Suppressor macrophage treated with lipopolysaccharide for 4 hours (primary cell): ENCODE measurements at regions not wholly inside any gene's neighbourhood (a gene's known extent, or its start where the extent isn't known, plus 50 kb on each side); places are given as distances from the start of the nearest gene placed in this dataset.
A peak's percentile ranks its signal among the peaks of the same experiment; 100 is the strongest.
"Not testable (repeated sequence)": the region's sequence is repeated elsewhere in the genome, so short reads cannot be mapped to it uniquely, and the experiment has no call there.

Source experiments
- DNase-seq: peaks from one replicate; pipeline ENCODE4 v3.0.0-alpha.2; 2020

DNA sequence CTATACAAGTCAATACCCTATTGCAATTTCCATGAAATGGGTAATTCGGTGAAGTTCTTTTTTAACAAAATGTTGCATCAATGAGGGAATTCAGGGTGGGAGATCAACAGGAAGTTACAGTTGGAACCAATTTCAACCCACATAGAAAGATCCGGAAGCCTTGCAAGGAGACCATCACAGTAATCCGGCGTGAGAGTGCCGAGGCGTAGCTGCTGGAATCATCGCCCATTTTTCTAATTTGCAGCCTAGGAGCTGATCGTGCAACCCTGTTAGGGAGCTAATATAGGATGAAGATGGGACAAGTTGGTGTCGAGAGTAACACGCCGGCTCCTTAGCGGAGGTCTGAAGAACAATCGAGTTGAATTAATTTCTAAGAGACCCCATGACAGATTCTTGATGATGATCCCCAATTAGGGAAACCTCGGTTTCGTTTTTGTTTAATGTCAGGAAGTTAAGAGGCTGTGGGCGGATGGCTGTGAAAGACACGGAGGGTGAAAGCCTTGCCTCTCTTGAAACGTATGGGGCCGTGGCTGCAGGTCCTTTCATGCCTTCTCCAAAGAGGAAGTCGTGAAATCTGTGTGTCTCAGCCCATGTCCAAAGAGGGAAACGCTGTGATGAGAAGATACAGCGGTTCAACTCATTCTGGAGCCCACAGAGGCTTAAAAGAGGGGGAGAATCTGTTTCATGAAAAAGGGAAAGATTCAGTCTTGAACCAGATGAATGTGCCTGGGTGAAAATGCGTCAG lies 51.2 kb upstream of the CARD11 start:
- peak; percentile 85 for DNase-seq

DNA sequence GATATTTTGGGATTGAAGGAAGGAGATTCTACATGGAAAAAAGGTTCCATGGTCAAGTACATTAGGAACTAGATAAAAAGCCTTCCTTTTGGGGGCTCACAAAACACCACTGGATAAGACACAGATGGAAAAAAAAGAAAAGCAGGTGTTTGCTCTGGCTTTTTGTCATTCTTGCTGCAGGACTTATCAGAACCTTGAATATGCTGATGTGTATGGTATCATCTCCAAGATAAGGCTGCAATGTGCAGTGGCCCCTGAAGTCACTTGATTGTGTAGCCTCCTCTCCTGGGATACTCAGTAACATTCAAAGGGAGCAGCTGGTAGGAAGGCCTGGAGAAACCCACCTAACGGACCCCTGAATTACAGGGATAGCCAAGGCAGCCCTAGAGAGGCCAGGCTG lies 54.1 kb upstream of the CARD11 start:
- DNase-seq: no peak

DNA sequence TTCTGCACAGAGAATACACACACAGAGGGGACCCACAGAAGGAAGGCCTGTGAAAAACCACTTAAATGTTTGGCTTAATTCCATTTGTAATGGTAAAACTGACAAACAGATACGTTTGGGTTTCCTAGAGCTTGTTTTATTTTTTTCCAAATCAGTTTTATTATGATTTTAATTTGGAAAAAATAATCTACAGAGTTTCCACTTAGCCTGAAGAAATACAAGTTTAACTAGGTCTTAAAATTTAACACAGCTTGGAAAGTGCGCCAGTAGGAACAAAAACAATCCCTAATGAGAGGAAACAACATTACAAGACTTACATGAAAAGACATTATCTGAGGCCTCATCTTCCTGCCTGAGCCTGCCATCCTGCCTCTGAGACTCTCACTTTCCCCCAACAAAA lies 58.5 kb upstream of the CARD11 start:
- DNase-seq: no peak

DNA sequence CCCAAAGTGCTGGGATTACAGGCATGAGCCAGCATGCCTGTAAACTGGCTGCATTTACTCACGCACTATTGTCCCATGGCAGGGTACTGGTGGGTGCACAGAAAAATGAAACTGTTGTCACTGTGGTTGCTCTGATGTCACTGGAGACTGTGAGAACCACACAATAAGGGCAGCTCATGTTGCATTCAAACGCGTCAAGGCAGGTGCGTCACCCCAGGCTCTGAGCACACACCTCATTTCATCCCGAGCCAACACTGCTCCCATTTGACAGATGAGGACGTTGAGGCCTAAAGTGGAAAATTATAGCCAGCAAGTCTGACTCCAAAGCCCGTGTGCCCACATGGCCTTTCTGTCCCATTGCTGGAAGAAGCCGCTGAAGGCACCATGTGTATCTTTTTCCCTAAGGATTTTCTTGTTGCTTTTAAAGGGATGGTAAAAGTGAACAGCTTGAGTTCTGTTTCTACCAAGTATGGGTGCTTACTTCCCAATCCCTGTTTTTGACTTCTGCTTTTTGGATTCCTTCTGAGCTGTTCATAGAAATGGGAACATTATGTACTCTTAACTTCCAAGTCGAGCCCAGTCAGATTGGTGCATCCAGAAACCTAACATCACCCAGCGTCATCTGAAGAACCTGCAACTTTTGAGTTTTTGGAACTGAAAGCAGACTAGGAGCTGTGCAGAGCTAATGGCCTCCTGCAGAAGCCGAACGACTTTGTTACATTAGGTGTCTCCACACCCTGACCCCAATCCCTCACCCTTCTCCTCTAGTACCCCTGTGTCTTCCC lies 60.1 kb upstream of the CARD11 start:
- peak; percentile 66 for DNase-seq

DNA sequence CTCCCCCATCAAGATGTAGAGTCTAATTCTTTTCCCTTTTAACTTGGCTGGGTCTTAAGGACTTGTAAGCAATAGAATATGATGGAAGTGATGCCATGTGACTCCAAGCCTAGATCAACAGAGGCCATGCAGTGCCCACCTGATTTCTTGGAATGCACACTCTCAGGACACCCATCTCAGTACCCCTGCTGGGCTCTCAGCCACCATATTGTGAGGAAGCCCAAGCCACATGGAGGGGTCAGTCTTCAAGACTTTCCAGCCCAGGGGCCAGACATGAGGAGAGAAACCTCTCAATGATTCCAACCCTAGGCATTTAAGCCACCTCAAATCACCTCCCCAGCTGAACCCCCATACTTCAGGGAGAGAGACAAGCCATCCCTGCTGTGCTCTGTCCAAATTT lies 62.2 kb upstream of the CARD11 start:
- no peak for DNase-seq

DNA sequence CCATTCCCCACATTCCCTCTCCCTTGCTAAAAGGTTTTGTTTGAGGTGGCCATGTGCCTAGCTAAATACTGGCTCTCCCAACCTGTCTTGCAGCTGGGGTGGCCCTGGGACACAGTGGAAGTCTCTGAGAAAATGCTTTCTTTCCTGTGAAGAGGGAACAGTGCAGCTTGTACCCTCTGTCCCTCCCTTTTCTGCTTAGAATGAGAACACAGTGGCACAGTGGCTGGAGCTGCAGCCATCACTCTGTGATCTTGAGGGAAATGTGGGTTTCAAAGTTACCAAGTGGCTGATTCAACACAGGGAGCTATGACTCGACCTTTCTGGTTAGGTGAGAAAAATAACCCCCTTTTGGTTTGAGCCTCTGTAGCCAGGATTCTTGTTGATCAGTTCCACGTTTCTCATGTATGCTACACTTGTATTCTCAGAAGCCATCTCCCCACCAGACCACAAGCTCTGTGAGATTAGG lies 62.7 kb upstream of the CARD11 start:
- DNase-seq: no peak

DNA sequence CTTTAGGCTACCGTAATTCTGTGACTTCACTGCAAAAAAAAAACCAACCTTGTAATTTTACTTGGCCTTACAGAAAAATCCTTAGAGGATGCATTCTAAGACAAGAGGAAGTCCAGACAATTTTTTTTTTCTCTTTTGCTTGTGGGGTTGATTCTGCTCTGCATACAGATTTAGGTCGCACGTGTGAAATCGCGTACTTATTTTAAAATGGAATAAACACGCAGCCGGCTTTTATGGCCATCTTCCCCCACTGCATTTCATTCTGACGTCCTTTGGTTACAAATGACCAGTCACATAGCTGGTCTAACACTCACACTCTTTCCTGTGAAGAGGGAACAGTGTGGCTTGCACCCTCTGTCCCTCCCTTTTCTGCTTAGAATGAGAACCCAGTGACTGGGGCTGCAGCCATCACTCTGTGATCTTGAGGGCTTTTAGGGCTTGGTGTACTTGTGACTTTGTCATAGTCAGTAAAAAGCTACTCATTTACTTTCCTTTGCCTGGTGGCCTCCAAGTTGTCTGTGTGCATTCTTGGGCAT lies 63.6 kb upstream of the CARD11 start:
- no peak for DNase-seq

DNA sequence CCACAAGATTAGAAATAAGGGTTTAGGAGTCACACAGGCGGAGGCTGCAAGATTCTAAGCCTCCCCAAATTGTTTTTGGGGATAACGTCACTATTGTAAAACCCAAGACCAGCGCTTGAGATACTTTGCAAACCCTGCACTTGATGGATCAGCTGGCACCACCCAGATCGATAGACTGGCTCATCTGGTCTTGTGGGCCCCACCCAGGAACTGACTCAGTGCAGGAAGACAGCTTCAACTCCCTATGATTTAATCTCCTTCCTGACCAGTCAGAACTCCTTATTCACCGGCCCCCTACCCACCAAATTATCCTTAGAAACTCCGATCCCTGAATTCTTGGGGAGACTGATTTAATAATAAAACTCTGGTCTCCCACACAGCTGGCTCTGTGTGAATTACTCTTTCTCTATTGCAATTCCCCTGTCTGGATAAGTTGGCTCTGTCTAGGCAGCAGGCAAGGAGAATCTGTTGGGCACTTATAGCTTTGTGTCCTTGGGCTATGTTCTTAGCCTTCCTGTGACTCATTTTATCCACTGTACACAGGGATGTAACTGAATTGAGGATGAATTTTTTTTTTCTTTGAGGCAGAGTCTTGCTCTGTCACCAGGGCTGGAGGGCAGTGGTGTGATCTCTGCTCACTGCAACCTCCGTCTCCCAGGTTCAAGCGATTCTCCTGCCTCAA lies 64.4 kb upstream of the CARD11 start:
- no peak for DNase-seq

DNA sequence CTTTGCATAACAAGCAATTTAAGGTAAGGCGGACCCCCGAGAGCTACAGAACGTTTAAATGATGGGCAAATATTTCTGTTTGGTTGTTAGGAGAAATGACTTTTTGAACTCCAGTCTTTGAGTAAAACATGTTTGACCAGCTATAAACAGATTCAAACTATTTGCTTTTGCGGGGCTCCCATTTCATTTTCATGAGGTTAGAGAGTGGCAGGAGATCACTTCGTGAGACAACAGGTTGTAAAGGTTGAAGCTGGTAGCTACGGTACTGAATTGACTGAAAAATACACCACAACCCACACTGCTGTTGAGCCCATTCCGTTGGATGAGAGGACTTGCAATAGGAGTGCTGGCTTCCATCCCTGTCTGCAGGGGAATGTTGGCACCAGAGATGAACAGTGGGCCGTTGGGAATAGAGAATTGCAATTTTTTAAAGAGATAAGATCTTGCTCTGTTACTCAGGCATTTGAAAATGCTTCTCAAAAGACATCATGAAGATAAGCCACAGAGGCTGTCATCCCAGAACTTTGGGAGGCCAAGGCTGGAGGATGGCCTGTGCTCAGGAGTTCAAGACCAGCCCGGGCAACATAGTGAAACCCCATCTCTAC lies 65.7 kb upstream of the CARD11 start:
- no peak for DNase-seq

DNA sequence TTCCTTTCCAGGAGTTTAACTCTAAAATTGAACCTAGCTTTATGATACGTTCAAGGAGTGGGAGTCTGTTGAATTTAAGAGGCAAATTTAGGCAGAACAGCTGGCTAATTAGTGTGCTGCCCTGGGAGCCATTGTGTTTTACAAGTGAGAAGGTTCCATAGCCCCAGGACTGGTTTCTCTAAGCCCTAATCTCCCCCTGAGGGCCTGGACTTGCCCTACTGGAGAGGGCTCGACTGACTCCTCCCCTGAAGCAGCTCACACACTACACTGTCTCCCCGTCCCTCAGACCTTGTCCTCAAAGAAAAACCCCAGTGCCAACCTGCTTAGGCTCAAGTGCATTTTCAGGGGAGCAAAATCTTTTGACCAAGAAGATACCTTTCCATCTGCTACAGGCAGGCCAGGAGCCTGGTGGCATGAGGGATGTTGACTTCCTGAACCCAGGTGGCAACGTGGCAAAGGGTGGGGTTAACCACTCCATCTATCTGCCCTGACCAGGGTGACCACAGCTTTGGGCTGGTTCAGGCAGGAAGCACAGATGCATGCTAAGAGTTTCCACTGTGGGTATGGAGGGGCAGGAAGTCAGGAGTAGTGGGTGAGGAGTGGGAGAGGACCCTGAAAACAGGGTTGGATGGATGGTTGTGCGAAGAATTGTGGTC lies 68.9 kb upstream of the CARD11 start:
- no peak for DNase-seq

DNA sequence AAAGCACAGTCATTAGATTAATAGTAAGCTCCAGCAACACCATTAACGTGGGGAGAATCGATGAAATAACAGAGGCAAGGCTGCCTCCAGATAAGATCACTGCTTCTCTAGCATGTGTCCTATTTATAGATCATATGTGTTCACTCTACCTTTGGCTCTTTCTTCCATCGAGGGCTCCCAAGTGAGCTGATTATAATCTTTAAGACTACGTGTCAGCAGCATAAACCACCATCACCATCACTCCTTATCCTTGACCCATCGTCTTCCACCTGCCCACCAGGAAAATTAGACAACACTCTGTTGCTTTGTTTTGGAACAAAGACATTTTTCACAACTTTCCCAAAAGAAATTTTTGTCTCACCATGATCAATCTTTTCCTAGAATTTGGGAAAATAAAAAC lies 71.2 kb upstream of the CARD11 start:
- DNase-seq: no peak

DNA sequence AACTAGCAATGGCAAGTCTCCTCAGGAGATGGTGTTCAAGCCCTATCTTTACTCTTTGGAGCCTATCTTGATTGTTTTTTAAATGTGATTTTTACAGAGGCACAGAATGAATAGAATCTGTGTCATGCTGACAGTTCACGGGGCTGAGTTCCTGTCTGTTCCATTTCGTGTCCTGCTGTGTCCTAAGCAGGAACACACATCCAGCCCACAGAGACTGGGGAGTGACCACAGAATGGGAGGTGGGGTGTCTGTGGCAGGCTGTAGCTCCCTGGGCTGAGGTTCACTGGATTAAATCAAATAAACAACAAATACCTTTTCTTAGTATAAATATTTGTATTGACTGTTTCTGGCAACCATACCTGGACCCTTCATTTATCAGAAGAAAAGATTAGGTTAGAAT lies 73.4 kb upstream of the CARD11 start:
- DNase-seq: no peak

DNA sequence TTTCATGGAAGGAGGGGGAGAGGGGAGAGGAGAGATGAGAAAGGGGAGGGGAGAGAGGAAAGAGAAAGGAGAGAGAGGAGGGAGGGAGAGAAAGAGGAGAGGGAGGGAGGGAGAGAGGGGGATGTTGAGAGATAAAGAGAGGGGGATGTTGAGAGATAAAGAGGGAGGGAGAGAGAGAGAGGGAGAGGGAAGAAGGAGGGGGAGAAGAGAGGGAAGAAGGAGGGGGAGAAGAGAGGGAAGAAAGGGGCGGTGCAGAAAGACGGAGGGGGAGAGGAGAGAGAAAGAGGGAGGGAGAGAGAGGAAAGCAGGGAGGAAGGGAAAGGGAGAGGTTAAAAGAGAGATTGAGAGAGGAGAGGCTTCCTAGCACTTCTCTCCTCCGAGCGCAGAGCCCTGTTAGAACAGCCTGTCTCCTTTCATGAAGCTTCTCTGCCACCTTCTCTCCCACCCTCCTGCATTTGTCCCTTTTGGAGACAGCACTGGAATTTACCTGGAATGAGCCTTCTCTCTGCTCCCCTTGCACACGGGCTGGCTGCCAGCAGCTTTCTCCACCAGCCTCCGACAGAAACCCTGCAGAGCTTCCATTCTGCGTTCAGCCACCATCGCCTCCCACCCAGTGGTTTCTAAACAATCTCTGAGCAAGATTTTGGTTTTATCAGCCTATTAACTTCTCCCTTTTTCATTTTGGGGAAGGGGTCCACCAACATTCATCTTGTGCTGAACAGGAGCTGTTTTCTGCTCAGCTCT lies 74.0 kb upstream of the CARD11 start:
- DNase-seq: no peak

DNA sequence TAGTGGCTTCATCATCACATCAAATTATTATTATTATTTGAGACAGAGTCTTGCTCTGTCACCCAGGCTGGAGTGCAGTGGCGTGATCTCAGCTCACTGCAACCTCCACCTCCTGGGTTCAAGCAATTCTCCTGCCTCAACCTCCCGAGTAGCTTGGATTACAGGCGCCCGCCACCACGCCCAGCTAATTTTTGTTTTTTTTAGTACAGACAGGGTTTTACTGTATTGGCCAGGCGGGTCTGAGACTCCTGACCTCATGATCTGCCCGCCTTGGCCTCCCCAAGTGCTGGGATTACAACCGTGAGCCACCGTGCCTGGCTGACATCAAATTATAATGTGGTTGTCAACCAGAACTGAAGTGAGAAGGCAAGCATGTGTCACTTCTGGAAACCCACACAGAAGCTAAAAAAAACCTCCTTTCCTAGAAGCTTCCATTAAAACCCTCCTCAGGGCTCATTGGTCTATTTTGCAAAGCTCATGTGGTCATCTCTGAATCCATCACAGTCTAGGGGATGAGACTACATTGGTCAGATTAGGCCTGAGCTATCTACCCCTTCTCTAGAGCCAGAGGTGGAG lies 75.8 kb upstream of the CARD11 start:
- DNase-seq: not testable (repeated sequence)

DNA sequence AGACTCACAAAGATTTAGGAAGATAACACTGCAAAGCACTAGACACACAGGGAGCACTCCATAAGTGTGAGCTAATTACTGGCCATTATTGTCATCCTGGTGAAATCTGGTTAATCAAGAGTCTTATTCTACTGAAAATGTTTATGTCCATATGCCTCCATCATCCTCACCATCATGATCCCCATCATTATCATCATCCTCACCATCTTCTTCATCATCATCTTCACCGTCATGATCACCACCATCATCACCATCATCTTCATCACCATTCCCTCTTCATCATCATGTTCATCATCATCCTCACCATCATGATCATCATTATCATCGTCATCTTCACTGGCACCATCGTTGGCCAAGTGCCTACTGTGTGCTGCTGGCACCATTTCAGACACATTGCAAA lies 76.3 kb upstream of the CARD11 start:
- no peak for DNase-seq

DNA sequence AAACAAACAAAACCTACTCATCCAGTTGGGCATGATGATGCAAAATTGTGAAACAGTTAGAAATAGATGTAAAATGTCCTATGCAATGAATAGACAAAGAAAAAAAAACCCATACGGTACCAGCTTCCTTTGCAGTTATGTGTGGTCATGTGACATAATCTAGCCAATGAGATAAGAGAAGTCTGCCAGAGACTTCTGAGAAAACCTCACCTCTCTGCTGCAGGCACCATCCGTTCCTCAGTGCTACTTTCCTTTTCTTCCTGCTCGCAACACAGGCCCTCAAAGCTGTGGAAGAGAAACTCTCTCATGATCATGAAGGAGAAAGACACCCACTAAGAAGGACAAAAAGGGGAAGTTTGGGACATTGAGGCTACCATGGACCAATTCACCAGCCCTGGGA lies 76.8 kb upstream of the CARD11 start:
- no peak for DNase-seq

DNA sequence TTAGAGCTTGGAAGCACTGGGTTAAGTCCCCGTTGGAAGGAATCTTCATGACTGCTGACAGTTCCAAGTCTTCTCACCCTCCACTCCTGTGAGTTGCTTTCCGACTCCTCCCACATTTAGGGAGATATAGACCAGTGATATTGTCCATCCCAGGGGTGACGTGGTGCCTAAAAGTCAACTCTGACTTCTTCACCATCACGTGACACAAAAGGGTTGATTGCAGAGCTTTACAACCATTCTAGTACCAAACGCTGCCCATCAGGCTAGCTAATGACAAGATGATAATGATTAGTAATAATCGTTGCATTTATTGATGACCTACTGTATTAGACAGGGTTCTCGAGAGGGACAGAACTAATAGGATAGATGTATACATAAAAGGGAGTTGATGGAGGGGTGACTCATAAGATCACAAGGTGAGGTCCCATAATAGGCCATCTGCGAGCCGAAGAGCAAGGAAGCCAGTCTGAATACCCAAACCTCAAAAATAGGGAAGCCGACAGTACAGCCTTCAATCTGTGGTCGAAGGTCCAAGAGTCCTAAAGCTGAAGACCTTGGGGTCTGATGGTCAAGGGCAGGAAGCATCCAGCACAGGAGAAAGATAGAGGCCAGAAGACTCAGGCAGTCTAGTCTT lies 85.3 kb upstream of the CARD11 start:
- no peak for DNase-seq

DNA sequence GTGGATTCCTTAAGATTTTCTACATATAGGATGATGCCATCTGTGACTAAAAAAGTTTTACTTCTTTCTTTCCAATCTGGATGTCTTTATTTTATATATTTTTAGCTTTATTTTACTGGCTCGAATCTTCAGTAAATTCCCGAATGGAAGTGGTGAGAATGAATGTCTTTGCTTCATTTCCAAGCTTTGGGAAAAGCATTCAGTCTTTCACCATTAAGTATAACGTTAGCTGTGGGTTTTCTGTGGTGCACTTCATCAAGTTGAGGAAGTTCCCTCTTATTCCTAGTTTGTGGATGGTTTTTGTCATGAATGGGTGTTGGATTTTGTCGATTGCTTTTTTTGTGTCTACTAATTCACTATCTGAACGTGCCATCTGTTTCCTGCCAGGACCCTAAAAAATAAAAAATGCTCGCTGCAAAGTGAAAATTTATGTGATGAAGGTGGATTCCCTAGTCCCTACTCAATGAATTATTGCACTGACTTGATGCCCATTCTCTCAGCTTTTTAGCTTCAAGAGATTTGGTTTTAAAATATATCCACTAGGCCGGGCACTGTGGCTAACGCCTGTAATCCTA lies 90.2 kb upstream of the CARD11 start:
- DNase-seq: no peak

DNA sequence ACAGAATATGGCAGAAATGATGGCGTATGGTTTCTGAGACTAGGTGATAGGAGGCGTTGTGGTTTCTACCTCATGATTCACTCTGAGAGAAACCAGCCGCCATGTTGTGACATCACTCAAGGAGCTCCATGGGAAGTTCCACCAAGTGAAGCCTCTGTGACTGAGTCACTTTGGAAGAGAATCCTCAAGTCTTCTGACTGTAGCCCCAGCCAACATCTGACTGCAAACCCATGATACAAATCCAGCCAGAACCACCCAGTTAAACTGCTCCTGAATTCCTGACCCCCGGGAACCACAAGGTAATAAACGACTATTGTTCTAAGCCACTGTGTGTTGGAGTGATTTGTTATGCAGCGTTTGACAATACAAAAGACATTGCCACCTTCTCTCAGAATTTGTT lies 91.1 kb upstream of the CARD11 start:
- DNase-seq: peak; percentile 29

DNA sequence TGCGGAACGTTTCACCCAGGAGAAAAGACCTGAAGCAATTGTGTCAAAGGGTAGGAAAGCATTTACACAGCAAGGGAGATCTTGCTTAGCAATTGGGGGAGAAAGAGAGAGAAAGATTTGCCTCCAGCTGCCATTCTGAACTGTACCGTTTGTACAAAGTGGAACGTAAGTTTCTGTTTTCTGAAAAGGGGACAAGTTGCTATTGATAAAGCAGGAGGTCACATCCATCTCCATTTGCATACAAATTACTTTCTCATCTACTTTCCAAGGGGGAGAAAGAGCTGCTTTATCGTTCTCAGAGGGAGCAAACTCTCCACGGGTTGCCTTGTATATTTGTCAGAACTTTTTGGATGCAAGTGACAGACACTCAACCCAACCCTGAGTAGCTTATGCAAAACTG lies 92.0 kb upstream of the CARD11 start:
- DNase-seq: no peak

DNA sequence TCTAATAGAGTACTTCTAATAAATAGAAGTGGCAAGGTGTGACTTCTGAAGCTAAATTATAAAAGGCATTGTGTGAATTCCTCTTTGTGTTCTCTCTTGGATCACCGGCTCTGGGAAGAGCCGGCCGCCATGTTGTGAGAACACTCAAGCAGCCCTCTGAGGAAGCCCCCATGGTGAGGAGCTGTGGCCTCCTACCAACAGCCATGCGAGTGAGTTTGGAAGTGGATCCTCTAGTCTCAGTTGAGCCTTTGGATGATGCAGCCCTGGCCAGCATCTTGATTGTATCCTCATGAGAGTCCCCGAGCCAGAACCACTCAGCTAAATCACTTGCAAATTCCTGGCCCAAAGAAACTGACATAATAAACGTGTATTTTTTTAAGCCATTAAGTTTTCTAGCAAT lies 94.5 kb upstream of the CARD11 start:
- DNase-seq: no peak
